Left lobe of liver (tissue), 2 donors: ENCODE measurements at regions not wholly inside any gene's neighbourhood (a gene's known extent, or its start where the extent isn't known, plus 50 kb on each side); places are given as distances from the start of the nearest gene placed in this dataset.

Experiments
- ATAC-seq: fragments of 200-7000 bp; cut with Tn5 transposase; one replicate; pipeline ENCODE4 v1.9.1; 2020; ENCODE audit warnings: mild to moderate bottlenecking, moderate library complexity
- DNase-seq: peaks from one replicate; pipeline ENCODE4 v3.0.0-alpha.2; 2020; ENCODE audit warnings: low spot score
- donor health status: DM: no; HTN: no; CAD: no; lungs with moderate emphysema.
- donor health status: DM: no; HTN: yes; CAD: no.

DNA sequence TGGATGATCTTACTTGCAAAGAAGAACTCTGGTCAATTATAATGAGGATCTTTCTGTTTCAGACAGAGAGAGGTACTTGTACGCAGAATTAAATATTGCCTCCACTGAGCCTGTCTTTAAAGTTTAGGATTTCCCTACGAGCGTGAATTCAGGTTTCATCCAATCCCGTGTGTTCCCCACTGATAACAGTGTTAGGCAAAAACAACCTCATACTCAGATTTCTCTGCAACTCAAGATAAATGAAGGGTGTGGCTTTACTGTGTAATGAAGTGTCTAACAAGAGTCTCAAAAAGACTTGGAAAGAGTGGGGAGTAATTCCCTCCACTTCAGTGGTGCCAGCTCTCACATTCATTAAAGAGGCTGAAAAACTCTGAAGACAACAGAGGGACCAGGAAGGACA is 53.2 kb upstream of the ACO1 start:
- ATAC-seq (no peak), DNase-seq (no peak)

DNA sequence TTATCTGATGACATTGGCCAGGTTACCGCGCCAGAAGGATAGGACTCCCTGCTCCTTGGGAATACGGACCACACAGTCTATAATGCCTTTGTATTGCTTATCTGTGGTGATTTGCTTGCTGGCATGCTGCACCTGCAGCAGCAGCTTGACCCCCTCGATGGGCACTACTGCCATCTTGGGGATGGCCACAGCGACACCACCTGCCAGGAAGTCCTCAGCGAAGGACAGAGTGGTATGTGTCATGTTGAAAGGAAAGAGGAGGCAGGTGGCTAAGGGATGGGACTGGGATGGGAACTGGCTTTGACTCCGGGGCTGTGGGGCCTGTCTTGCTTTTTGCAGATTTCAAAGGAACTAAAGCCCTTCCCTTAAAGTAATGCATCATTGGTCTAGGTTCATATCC is 50.3 kb upstream of the ACO1 start:
- ATAC-seq = no peak
- no peak for DNase-seq
